Activated gamma-delta T cell treated with anti-CD3 and anti-CD28 coated beads, Interleukin-2, amount 50 U/mL, for 16 hours (primary cell): ENCODE measurements at regions not wholly inside any gene's neighbourhood (a gene's known extent, or its start where the extent isn't known, plus 50 kb on each side); places are given as distances from the start of the nearest gene placed in this dataset.
A peak's percentile ranks its signal among the peaks of the same experiment; 100 is the strongest.

Experiments used
- DNase-seq: peaks from one replicate; pipeline ENCODE4 v3.0.0-alpha.2; 2020; ENCODE audit warnings: low read depth

DNA sequence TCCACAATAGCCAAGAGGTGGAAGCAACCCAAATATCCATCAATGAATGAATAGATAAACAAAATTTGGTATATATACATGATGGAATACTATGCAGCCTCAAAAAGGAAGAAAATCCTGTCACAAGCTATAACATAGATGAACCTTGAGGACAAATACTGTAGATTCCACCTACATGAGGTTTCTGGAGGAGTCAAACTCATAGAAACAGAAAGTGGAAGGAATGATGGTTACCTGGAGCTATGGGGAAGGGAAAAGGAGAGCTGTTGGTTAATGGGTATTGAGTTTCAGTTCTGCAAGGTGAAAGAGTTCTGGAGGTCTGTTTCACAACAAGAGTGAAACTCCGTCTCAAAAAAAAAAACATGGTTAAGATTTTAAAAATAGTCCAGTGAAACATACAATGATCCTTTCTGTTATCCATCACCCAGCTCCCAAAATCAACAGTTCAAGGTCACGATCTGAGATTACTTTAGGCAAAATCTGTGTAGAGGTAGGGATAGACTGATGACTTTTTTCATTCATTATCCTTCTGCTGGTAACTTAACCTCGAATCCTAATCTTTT, 80.8 kb upstream of the HNRNPU start:
- DNase-seq = no peak

DNA sequence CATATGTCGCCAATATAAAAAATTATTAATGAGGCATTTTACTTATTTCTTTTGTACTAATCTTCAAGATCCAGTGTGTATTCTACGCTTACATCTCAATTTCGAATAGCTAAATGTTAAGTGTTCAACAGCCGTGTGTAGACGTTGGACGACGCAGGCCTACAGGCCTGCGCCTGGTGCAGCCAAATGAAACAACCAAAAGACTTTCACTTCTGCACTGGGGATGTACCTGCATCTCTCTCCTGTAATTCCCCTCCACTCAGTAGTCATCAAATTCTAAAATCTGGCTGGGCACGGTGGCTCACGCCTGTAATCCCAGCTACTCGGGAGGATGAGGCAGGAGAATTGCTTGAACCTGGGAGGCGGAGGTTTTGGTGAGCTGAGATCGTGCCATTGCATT, 76.8 kb upstream of the HNRNPU start:
- DNase-seq = no peak

DNA sequence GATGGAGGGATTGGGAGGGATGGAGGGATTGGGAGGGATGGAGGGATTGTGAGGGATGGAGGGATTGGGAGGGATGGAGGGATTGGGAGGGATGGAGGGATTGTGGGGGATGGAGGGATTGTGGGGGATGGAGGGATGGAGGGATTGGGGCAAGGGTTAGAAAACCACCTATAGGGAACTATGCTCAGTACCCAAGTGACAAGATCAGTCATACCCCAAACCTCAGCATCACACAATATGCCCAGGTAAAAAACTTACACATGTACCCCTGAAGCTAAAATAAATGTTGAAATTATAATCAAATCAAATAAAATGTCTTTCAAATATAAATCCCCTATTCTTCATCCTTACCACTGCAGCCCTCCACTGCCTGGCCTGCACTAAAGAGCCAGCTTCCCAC, 72.8 kb upstream of the HNRNPU start:
- no peak for DNase-seq

DNA sequence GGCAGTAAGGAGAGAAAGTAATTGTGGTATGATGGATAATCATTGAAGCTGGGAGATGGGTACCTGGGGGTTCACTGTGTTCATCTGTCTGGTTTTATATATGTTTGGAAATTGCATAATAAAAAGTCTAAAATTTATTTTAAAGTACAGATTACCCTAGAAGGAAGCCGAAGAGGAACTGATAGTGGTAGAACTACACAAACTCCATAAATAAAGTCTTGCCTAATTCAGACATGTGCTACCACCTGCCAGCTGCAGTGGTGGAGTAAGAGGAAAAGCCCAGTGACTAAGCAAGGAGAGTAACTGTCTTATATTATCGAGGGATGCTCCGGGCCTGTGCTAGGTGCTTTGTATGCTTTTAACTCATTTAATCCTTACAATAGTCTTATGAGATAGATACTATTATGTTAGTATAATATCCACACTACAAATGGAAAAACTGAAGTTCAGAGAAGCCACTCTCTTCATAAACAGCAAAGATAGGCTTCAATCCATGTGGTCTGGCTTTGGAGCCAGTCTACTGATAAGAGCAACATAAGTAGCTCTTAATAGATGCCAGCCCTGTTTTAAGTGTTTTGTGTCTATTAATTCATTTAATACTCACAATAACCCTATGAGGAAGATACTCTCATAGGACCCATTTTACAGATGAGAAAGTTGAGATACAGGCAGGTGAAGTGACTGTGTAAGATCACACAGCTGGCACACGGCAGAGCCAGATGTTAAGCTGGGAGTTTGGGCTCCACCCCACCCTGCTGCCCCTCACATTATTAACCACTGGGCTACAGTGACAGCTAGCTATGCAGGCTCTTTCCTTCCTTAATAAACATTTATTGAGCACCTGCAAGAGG, 56.8 kb upstream of the HNRNPU start:
- DNase-seq = no peak

DNA sequence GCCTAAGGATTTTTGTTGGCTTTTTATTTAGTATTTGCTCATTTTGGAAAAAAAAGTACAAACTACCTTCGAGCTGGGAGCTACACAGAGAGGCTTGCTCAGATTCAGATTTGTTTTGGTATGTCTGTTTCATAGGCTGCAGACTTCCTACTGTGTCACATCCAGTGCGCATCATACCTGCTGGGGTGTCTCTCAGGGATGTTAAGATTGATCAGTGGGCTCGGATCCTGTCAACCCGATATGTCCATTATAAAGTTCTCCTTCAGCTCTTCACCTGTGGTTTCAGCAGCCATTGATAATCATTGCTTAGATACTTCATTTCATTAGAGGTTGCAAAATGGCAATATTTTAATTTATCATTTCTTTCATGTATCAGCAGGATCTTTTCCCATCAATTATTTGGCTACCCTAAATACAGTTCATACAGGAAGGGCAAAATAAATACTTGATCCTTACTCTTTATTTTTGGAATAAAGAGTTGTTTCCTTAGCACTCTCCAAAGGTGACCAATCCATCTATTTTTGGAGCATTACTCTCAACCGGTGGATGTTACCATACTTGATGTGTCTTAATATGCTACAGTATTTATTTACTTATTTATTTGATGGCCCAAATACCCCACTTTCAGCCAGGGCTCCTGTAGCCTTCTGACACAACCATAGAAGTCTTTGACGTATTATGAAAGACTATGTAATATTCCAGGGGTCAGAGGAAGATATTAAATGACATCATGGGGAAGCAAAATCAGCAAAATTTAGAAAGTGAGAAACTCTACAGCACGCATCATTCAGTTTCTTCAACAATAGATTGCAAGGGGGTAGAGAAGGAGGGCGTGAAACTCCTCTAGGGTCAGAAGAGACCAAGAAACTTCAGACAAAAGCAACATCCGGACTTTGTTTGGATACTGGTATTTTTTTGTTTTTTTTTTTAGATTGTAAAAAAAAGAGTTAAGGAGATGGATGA, 55.3 kb upstream of the HNRNPU start:
- DNase-seq = no peak

DNA sequence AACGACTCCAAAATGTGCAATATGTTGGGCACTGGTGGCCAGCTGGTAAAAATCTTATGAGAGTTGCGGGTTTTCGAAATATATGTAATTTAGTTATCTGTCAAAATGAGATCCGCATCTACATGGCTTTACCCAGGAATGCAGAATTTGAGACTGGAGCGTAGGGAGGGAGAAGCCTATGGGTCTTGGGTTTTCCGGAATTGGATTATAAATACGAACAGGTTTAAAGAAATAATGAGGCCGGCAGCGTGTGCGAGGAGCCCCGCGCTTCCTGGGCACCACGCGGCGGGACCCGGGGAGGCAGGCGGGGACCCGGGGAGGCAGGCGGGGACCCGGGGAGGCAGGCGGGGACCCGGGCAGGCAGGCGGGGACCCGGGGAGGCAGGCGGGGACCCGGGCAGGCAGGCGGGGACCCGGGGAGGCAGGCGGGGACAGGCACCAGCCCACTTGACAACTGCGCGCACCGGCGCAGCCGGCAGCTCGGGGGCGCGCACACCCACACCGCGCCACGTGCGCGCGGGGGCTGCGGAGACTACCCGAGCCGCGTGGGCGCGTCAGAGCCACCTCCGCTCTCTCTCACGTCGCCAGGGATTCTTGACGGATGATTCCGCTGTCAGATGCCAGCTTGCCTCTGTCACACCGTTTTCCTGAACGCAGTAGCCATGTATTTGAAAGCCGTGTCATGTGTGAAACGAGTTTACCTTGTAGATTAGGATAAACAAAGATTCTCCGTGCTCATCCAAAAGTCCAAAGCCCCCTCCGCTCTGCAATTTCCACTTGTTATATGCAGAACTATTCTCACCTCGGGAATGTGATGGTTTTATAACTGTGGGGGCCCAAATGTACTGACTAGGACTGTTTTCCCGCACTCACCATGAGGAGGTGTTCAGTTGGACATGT, 54.3 kb upstream of the HNRNPU start:
- DNase-seq = peak; percentile 30

DNA sequence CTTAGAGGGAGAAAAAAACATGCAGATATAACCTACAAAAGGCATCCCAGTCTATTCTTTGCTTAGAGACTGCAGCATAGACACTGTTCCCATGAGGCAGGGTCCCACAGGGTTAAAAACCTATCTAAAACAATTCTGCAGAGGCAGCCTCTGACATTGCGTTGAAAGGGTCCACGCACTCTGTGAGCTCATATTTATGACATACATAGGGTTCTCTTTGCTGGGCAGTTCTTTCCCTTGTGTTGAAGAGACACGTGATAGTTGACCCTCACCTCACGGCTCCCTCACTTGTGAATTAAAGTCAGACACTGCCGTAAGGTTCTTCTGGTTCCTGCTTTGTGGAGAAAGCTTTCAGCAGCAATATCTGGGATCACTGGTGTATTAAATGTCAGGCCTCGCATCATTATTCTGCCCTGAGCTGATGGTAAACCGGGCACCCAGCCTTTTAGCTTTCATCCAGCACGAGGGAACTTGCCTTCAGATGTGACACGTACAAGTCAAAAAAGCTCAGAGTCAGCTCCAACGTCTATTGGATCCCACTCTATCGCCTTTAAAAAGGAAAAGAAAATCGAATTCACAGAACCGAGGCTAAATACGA, 52.8 kb upstream of the HNRNPU start:
- no peak for DNase-seq

DNA sequence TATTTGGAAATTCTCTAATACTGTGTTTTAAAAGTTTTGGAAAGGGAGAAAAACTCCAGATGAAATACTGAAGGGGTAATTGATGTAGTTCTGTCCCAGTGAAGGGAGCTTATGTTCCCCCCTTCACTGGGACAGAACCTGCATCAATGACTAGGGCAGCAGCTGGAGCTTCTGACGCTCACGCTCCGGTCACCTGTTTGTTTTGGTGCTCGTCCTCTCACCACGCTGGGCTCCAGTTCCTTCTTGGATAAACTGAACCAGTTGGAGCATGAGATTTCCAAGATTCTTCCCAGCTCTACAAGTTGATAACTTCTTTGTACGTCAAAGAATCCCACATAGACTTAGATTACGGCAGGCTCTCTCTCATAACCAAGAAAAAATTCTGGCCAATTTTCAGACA, 51.4 kb upstream of the HNRNPU start:
- no peak for DNase-seq

DNA sequence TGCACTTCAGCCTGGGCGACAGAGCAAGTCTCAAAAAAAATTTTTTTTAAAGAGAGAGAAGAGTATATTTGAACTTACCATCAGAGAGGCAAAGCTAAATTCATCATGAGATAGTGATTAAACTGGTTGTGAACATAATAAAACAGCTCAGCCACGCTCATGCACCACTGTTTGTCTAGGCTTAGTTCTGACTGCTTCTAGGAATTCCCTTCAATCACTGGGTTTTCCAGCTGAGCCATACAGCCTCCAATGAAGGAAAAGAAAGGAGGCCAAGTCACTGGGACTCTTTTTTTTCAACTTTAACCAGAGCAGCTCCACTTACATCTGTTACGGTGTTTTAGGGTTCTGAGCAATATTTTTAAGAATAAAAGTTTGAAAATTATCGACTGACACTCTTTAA, 50.4 kb upstream of the HNRNPU start:
- no peak for DNase-seq
